NT2/D1 (cell line): ENCODE measurements at regions not wholly inside any gene's neighbourhood (a gene's known extent, or its start where the extent isn't known, plus 50 kb on each side); places are given as distances from the start of the nearest gene placed in this dataset.

Source experiments
- DNase-seq: peaks from one replicate; pipeline ENCODE4 v3.0.0-alpha.2; 2011; ENCODE audit warnings: low read depth, low spot score
- H3K27me3 ChIP-seq: 2 replicates; pipeline ENCODE4 v1.6.0; 2011; ENCODE audit warnings: mild to moderate bottlenecking; ENCODE audit not compliant: insufficient read length, insufficient read depth
- H3K36me3 ChIP-seq: 2 replicates; pipeline ENCODE4 v1.6.1; 2011; ENCODE audit warnings: mild to moderate bottlenecking, low read length, mixed read lengths; ENCODE audit not compliant: insufficient read depth, insufficient read length
- H3K4me1 ChIP-seq: 2 replicates; pipeline ENCODE4 v1.5.1; 2011; ENCODE audit not compliant: insufficient read depth, insufficient read length
- H3K4me3 ChIP-seq: 2 replicates; pipeline ENCODE4 v1.5.1; 2011; ENCODE audit warnings: low read depth; ENCODE audit not compliant: insufficient read length
- H3K9ac ChIP-seq: 2 replicates; pipeline ENCODE4 v1.6.0; 2011; ENCODE audit warnings: low read depth; ENCODE audit not compliant: insufficient read length
- H3K9me3 ChIP-seq: 2 replicates; pipeline ENCODE4 v1.5.1; 2011; ENCODE audit warnings: mild to moderate bottlenecking, low read length; ENCODE audit not compliant: insufficient read depth
- SUZ12 ChIP-seq: IDR thresholded peaks from 2 replicates; pipeline ENCODE4 v1.6.1; 2011; ENCODE audit not compliant: insufficient read length, insufficient read depth; ENCODE audit errors: extremely low read depth
- YY1 ChIP-seq: IDR thresholded peaks from 2 replicates; pipeline ENCODE4 v1.6.1; 2011; ENCODE audit not compliant: insufficient read length, insufficient read depth
- ZNF274 ChIP-seq: IDR thresholded peaks from 2 replicates; pipeline ENCODE4 v1.6.1; 2011; ENCODE audit warnings: mild to moderate bottlenecking, low read depth, low read length

DNA sequence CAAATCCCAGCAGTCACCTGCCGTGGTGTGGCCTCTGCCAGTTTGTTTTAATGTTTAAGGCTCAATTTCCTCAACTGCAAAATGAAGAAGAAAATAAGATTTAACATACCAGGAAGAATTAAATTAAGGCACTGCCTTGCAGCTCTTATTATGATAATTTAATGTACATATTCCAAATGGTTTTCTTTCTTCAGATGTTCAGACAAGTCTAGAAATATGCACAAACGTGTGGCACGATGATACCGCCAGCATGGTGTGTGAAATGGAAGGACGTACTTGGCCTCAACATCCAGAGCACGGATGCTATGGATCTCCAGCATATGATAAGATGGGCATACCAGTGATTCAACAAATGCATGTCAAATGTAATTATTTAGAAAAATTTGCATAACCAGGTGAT is 959.4 kb upstream of the TMEM132C start:
- Histone ChIP-seq H3K27me3 (peaks cover 2% of the 10 kb centered on the region), H3K4me1 (no peaks in the 10 kb centered on the region), H3K9me3 (no peaks in the 10 kb centered on the region), H3K36me3 (no peaks in the 10 kb centered on the region), H3K4me3 (no peak overlapping the region), H3K9ac (no peak overlapping the region)
- TF ChIP-seq ZNF274 (no peak), SUZ12 (no peak), YY1 (no peak)
- no peak for DNase-seq

DNA sequence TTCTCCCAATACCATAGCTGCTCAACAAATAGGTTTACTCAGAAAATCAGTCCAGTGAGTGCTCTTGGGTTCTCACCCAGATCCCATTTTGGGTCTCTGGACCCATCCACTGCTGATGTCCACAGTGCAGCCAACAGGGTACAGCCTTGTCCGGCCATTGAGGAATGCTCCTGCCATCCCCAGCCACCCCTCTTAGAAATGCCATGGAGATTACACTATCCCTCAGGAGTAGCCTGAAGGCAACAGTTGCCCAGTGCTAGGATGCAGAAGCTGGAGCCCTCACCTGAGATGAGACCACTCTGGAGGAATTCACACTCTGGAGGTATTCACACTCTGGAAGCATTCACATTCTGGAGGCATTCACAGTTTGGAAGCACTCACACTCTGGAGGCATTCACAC is 958.8 kb upstream of the TMEM132C start:
- no peak for DNase-seq
- no peak overlapping the region for H3K4me3 ChIP-seq
- H3K36me3 ChIP-seq = no peaks in the 10 kb centered on the region
- H3K4me1 ChIP-seq = no peaks in the 10 kb centered on the region
- no peak overlapping the region for H3K9ac ChIP-seq
- H3K27me3 ChIP-seq = peaks cover 2% of the 10 kb centered on the region
- no peaks in the 10 kb centered on the region for H3K9me3 ChIP-seq
- no peak for TF ChIP-seq ZNF274
- no peak for TF ChIP-seq YY1
- TF ChIP-seq SUZ12 = no peak

- H3K36me3 ChIP-seq = no peaks in the 10 kb centered on the region
- H3K9me3 ChIP-seq = peaks cover 5% of the 10 kb centered on the region; the same call in 1 of the 2 replicates
- no peak overlapping the region for H3K9ac ChIP-seq
- TF ChIP-seq SUZ12 (no peak), ZNF274 (no peak), YY1 (no peak)
- H3K4me3 ChIP-seq = no peak overlapping the region
- H3K27me3 ChIP-seq = no peaks in the 10 kb centered on the region
- DNase-seq = no peak
- H3K4me1 ChIP-seq = no peaks in the 10 kb centered on the region
Observed at GRCh38 chr12:127310548-127310947, 956.4 kb upstream of the TMEM132C start.

DNA sequence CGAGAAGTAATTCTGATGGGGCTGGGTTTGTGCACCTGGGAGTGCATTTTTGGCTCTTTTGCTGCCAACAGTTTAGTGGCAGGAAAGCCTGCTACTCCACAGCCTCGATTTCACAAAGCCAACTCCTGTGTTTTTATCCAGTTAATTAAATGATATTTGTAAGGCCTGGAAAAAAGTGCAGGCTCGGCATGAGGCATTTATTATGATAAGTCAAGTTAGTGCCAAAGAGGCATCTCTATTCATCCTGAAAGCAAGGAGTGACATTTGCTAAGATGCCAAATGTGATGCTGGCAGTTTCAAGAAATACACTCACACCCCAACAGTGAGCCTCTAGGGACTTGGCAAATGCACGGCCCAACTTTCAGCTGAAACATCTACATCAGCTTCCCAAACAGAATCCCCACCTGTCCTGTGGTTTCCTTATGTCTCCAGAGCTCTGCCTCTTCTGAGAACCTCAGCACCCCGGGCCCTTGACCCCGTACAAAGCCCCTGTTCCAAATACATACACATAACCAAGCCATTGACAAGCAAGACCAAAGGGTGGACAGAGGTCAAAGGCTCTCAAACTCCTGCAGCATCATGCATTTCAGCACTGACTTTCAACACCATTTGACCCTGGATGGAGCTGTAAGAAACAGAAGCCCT is 955.1 kb upstream of the TMEM132C start:
- H3K4me3 ChIP-seq = no peak overlapping the region
- no peak for TF ChIP-seq YY1
- no peak for TF ChIP-seq ZNF274
- no peak for TF ChIP-seq SUZ12
- H3K9me3 ChIP-seq = peaks cover 5% of the 10 kb centered on the region; the same call in 1 of the 2 replicates
- no peaks in the 10 kb centered on the region for H3K4me1 ChIP-seq
- no peaks in the 10 kb centered on the region for H3K36me3 ChIP-seq
- H3K9ac ChIP-seq = no peak overlapping the region
- no peak for DNase-seq
- H3K27me3 ChIP-seq = no peaks in the 10 kb centered on the region

- TF ChIP-seq SUZ12 (no peak), ZNF274 (no peak), YY1 (no peak)
- no peaks in the 10 kb centered on the region for H3K4me1 ChIP-seq
- H3K27me3 ChIP-seq = no peaks in the 10 kb centered on the region
- no peak overlapping the region for H3K9ac ChIP-seq
- no peaks in the 10 kb centered on the region for H3K36me3 ChIP-seq
- no peaks in the 10 kb centered on the region for H3K9me3 ChIP-seq
- no peak overlapping the region for H3K4me3 ChIP-seq
- DNase-seq = no peak
Observed at GRCh38 chr12:127324681-127325080, 942.3 kb upstream of the TMEM132C start.

DNA sequence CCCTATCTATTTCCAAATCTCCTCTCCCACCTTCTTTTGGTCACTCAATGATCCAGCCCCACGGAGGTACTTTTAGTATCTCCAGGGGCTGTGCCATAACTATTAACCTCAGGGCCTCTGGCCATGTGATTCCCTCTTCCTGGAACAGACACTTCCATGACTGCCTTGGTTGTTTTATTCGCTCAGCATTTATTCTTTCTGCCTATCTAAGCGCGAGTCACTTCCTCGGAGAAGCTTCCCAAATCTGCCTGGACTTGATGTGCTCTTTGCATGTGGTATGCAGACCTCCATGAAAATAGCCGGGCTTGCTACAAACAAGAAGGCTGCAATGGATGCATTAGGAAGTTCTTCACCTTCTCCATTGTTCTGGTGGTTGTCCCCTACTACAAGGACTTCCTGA is 939.0 kb upstream of the TMEM132C start:
- H3K36me3 ChIP-seq = no peaks in the 10 kb centered on the region
- H3K9me3 ChIP-seq = no peaks in the 10 kb centered on the region
- no peaks in the 10 kb centered on the region for H3K27me3 ChIP-seq
- TF ChIP-seq ZNF274 (no peak), SUZ12 (no peak), YY1 (no peak)
- DNase-seq = no peak
- H3K4me3 ChIP-seq = no peak overlapping the region
- no peak overlapping the region for H3K9ac ChIP-seq
- no peaks in the 10 kb centered on the region for H3K4me1 ChIP-seq

DNA sequence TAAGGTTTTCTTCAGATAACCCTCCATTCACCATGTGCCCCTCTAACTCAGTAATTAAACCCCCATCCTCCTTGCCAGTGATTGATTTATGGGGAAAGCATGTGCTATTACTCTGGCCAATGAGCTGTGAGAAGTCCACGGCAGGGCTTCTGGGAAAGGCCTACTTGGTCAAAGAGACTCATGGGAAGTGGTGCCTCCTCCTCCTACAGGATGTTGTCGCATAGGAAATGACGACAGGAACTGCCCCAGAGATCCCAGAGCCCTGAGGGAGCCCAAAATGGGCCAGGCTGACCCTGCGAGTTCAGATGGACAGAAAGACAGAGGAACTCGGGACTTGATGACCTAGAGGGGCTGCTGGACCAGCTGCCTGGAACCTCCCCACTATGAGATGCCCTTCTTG is 938.1 kb upstream of the TMEM132C start:
- no peak overlapping the region for H3K9ac ChIP-seq
- no peaks in the 10 kb centered on the region for H3K9me3 ChIP-seq
- no peaks in the 10 kb centered on the region for H3K4me1 ChIP-seq
- H3K4me3 ChIP-seq = no peak overlapping the region
- H3K27me3 ChIP-seq = no peaks in the 10 kb centered on the region
- no peaks in the 10 kb centered on the region for H3K36me3 ChIP-seq
- DNase-seq = no peak
- no peak for TF ChIP-seq YY1
- no peak for TF ChIP-seq ZNF274
- no peak for TF ChIP-seq SUZ12

GRCh38 chr12:127334365-127334764 is 932.6 kb upstream of the TMEM132C start:
- no peaks in the 10 kb centered on the region for H3K27me3 ChIP-seq
- TF ChIP-seq SUZ12 = no peak
- no peak for TF ChIP-seq ZNF274
- no peak for TF ChIP-seq YY1
- DNase-seq = no peak
- H3K4me3 ChIP-seq = no peak overlapping the region
- 0 out of 2 replicates have a peak, but pooled peaks cover 4% of the 10 kb centered on the region for H3K9me3 ChIP-seq
- no peak overlapping the region for H3K9ac ChIP-seq
- no peaks in the 10 kb centered on the region for H3K4me1 ChIP-seq
- no peaks in the 10 kb centered on the region for H3K36me3 ChIP-seq
